GM12873 (cell line): ENCODE measurements at regions not wholly inside any gene's neighbourhood (a gene's known extent, or its start where the extent isn't known, plus 50 kb on each side); places are given as distances from the start of the nearest gene placed in this dataset.

ENCODE experiments used
- TF ChIP-seq, protein P1 (sequence below): IDR thresholded peaks from 2 replicates; pipeline ENCODE4 v1.5.1; 2012; ENCODE audit warnings: low read depth, mild to moderate bottlenecking, moderate library complexity, low read length, control low read depth; ENCODE audit not compliant: insufficient read depth; ENCODE audit errors: missing control alignments

DNA sequence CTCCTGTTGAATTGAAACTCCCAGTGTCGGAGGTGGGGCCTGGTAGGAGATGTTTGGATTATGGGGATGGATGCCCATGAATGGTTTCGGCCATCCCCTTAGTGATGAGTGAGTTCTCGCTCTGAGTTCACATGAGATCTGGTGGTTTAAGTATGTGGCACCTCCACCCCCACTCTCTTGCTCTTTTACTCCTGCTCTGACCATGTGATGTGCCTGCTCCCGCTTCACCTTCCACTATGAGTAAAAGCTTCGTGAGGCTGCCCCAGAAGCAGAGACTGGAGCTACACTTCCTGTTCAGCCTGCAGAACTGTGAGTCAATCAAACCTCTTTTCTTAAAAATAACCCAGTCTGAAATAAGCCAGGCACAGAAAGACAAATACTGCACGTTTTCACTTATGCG lies 512.4 kb downstream of the HS3ST4 start:
- TF ChIP-seq, protein P1, sequence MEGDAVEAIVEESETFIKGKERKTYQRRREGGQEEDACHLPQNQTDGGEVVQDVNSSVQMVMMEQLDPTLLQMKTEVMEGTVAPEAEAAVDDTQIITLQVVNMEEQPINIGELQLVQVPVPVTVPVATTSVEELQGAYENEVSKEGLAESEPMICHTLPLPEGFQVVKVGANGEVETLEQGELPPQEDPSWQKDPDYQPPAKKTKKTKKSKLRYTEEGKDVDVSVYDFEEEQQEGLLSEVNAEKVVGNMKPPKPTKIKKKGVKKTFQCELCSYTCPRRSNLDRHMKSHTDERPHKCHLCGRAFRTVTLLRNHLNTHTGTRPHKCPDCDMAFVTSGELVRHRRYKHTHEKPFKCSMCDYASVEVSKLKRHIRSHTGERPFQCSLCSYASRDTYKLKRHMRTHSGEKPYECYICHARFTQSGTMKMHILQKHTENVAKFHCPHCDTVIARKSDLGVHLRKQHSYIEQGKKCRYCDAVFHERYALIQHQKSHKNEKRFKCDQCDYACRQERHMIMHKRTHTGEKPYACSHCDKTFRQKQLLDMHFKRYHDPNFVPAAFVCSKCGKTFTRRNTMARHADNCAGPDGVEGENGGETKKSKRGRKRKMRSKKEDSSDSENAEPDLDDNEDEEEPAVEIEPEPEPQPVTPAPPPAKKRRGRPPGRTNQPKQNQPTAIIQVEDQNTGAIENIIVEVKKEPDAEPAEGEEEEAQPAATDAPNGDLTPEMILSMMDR, result no peak

DNA sequence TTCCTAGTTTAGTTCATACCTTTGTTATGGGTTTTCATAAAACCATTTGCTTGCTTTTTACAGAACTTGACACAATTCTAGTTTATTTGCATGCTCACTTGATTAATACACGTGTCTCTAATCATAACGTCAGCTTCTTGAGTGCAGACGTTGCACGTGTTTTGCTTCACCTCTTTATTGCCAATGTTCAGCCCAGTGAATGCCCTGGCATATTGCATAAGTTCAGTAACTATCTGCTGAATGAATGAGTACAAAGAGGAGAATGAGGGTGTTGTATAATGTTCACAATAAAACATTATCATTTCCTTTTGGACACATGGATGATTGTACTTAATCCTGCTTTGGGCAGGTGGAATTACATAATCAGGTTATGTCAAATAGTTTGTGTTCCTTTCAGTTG lies 519.8 kb downstream of the HS3ST4 start:
- TF ChIP-seq, protein P1, result no peak

DNA sequence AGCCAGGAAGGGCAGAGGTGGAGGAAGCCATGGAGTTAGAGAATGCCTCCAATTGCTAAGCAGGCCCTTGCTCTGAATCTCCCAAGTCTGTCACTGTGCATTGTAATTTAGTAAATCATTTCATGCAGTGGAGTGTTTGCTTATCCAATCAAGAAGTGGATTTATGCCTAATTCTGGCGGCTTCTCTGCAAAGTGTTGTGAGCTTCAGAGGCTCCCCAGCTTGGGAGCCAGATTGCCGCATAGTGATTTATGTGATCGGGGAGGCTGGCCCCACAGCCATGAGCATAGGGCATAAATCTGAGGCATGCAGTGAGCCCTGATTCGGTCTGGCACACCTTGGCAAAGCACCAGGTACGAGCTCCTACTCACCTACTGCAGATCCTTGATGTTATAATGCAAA lies 520.8 kb downstream of the HS3ST4 start:
- TF ChIP-seq, protein P1, result no peak

DNA sequence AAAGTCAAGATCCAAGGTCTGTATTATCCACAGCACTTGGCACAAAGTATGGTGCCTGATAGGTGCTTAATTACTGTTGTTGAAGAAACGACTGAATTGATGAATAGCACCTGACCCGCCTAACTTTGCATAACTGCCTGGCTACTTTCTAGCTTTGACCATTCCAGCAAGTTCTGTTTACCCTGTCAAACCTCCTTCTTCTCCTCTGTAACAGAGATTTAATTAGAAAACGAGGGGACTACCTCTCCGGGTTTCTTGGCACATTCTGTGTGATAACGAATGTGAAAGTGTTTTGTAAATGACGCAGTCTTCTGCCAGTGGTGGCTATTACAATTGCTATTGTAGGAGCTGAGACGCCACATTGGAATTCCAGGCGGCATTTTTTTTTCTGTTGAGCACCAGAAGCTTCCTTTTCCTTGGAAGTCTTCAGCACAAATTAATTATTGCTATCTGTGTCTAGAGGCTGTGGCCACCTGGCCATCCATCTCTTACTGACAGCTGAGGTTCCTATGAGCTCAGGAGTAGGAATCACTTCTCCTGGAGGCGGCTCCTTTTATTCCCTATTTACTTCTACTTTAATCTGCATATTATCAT lies 522.9 kb downstream of the HS3ST4 start:
- TF ChIP-seq, protein P1, result no peak

DNA sequence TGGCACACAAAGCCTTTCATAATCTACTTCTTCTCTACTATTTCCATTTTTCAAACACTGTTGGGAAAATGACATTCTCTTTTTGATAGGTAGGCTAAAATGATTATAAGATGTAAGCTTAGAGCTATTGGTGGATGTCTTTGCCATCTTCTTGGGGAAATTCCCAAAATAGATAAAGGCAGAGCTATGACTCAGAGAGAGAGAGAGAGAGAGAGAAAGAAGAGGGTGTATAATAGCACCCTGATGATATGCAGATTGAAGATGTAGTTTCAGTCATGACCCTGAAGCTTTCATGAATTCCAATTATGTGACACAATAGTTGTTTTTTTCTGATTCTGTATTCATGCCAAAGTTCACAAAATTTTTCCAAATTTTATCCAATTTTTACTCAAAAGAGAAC lies 529.1 kb downstream of the HS3ST4 start:
- TF ChIP-seq, protein P1, result no peak

DNA sequence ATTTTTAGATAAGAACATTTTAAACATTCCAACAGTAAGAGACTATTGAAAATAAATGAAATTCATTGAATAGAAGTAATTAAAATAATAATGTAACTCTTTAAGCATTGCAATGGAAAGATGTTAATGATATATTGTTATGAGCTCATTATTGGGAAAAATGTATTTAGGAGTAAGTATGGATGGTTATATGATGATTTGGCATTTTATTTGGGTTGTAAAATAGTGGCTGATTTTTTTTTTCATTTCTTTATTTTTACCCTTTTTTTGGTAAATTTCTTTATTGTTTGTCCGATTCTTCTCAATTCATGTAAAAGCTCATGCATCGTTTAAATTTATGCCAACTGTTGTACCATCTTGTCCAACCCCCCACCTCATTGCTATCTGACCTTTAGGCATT lies 539.9 kb downstream of the HS3ST4 start:
- TF ChIP-seq, protein P1, result no peak

DNA sequence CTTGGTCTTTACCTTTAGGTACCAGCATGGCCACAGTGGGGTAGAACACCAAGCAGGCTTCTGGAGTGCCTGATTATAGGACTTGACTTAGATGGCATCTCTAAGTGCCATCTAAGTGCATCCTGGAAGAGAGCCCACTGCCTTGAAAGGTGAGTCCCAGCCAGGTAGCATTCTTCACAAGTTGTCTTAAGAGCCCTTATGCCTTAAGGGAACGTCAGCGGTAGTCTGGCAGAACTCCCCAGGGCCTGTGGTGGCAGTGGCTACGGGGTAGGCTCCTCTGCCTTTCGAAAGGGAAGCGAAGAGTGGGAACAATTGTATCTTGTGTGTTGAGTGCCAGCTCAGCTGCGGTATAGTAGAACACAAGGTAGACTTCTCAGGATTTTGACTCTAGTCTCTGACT lies 549.0 kb downstream of the HS3ST4 start:
- TF ChIP-seq, protein P1, result no peak
